ENCODE measurements at regions not wholly inside any gene's neighbourhood (a gene's known extent, or its start where the extent isn't known, plus 50 kb on each side); places are given as distances from the start of the nearest gene placed in this dataset.
A peak's percentile ranks its signal among the peaks of the same experiment; 100 is the strongest.

DNA sequence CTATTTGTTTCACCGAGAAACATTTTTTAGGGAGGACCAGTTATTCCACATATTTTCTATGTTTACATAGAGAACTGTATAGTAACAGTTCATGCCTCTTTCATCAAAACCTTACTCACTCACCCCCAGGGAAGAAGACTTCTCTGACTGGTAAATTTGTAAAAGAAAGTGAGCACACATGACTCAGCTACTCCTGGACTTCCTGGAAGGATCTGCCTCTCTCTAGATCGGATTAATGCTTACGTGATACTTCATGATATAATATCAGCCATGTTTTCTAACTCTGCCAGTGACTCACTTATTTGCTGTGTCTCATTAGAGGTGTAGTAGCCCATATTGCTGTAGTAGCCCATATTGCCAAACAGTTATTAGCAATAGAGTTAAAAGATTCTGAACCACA, 494.3 kb upstream of the ATXN7L3B start:
- no peaks in the 10 kb centered on the region for H3K4me1 ChIP-seq (ENCODE audit: control insufficient read depth, insufficient read depth, low read length)
- intact Hi-C loops (cut with DNase I), result no loop called here
- 74% methylated on average over 3 of the region's 3 CpGs for WGBS

DNA sequence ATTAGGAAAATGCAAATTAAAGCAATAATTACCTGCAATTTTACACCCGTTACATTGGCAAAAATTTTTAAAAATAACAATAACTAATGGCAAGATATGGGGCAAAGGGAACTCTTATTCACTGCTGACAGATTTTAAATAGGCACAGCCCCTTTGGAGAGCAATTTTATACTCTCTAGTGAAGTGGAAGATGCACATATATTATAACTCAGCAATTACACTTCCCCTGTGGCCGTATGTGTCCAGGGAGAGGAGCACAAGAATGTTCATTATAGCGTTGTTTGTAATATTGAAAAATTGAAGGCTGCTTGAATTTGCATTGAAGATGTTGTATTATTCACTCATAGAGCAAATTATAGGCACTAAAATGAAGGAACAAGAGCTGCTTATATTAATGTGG, 488.3 kb upstream of the ATXN7L3B start:
- Histone ChIP-seq H3K4me3 (ENCODE audit: low read length) (no peak overlapping the region), H3K4me1 (ENCODE audit: control insufficient read depth, insufficient read depth, low read length) (no peaks in the 10 kb centered on the region), H3K9me3 (ENCODE audit: control insufficient read depth, low read length) (no peaks in the 10 kb centered on the region), H3K27me3 (ENCODE audit: control insufficient read depth, insufficient read depth) (no peaks in the 10 kb centered on the region), H3K27ac (ENCODE audit: low read length) (no peak overlapping the region)
- no peak for ATAC-seq
- intact Hi-C loops (cut with DNase I), result no loop called here
- no peak for DNase-seq
- WGBS, result 76% methylated on average over 3 of the region's 3 CpGs

More for the DNA sequence above, 494.3 kb upstream of the ATXN7L3B start:
- DNase-seq, result no peak
- H3K27ac ChIP-seq (ENCODE audit: low read length), result no peak overlapping the region
- H3K4me3 ChIP-seq (ENCODE audit: low read length), result no peak overlapping the region
- no peaks in the 10 kb centered on the region for H3K27me3 ChIP-seq (ENCODE audit: control insufficient read depth, insufficient read depth)
- no peak for ATAC-seq
- no peaks in the 10 kb centered on the region for H3K9me3 ChIP-seq (ENCODE audit: control insufficient read depth, low read length)

DNA sequence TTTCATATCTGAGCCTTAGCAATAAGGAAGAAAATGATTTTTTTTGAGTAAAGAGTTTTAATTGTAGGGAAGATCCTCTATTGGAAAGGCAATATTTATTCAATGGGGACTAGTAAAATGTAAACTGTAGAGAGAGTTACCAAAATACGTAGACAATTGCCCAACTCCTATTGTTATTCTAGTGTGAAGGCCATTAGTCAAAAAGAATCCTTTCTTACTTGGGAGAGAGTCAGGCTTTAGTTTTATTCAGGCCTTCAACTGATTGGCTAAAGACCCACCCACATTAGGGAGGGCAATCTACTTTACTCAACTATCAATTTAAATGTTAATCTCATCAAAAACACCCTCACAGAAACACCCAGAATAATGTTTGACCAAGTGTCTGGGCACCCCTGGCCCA, 485.8 kb upstream of the ATXN7L3B start:
- no peaks in the 10 kb centered on the region for H3K27me3 ChIP-seq (ENCODE audit: control insufficient read depth, insufficient read depth)
- no peak overlapping the region for H3K4me3 ChIP-seq (ENCODE audit: low read length)
- WGBS, result 69% methylated on average over 1 of the region's 1 CpG
- intact Hi-C loops (cut with DNase I), result no loop called here
- ATAC-seq (no peak), DNase-seq (no peak)
- H3K27ac ChIP-seq (ENCODE audit: low read length), result no peak overlapping the region
- H3K4me1 ChIP-seq (ENCODE audit: control insufficient read depth, insufficient read depth, low read length), result no peaks in the 10 kb centered on the region
- no peaks in the 10 kb centered on the region for H3K9me3 ChIP-seq (ENCODE audit: control insufficient read depth, low read length)

DNA sequence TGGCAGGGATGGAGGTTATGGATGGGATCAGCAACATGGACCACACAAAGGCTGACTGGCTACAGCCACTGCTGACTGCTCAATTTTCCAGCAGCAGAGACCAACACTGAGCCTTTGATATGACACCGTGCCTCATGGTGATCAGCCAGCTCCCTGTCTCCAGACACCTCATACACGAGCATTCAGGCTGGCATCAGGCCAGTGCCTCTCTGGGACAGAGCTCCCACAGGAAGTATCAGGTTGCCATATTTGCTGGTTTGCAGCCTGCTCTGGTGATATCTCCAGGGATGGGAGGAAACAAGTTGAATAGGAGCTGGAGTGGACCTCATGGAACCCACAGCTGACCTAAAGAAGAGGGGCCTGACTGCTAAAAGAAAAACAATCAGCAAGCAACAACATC, 471.2 kb upstream of the ATXN7L3B start:
- Histone ChIP-seq H3K4me1 (ENCODE audit: control insufficient read depth, insufficient read depth, low read length) (no peaks in the 10 kb centered on the region), H3K27ac (ENCODE audit: low read length) (no peak overlapping the region), H3K27me3 (ENCODE audit: control insufficient read depth, insufficient read depth) (no peaks in the 10 kb centered on the region), H3K4me3 (ENCODE audit: low read length) (no peak overlapping the region), H3K9me3 (ENCODE audit: control insufficient read depth, low read length) (no peaks in the 10 kb centered on the region)
- DNase-seq (peak in 2 of 3 donors; percentile 8 to 33), ATAC-seq (no peak)
- intact Hi-C loops (cut with DNase I), result no loop called here
- 52% methylated on average over 2 of the region's 2 CpGs for WGBS

DNA sequence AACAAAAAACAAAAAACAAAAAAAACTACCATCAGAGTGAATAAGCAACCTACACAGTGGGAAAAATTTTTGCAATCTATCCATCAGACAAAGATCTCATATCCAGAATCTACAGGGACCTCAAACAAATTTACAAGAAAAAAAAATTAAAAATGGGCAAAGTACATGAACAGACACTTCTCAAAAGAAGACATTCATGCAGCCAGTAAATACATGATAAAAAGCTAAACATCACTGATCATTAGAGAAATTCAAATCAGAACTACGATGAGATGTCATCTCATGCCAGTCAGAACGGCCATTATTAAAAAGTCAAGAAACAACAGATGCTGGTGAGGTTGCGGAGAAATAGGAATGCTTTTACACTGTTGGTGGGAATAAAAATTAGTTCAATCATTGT, 466.5 kb upstream of the ATXN7L3B start:
- WGBS, result 92% methylated on average over 3 of the region's 3 CpGs
- no peak for DNase-seq
- ATAC-seq, result no peak
- Histone ChIP-seq H3K4me1 (ENCODE audit: control insufficient read depth, insufficient read depth, low read length) (no peaks in the 10 kb centered on the region), H3K9me3 (ENCODE audit: control insufficient read depth, low read length) (no peaks in the 10 kb centered on the region), H3K27me3 (ENCODE audit: control insufficient read depth, insufficient read depth) (no peaks in the 10 kb centered on the region), H3K27ac (ENCODE audit: low read length) (no peak overlapping the region), H3K4me3 (ENCODE audit: low read length) (no peak overlapping the region)
- intact Hi-C loops (cut with DNase I), result no loop called here

DNA sequence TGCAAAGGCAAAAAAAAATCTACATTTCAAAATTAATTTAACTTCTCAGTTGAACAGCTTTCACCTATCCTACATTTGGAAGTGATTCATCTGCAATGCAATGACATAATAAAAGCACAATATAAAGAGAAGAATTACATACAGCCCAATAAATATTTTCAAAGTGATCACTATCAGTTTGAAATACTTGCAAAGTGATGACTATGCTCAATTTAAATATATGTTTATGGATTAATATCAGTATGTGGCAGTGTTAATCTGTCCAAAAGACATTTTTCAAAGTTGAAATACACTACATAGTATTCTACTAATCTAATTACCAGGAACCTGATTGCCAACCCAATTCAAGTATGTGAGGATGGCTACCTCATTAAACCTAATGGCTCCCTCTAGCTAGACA, 460.7 kb upstream of the ATXN7L3B start:
- intact Hi-C loops (cut with DNase I), result no loop called here
- no peak overlapping the region for H3K27ac ChIP-seq (ENCODE audit: low read length)
- no peak for ATAC-seq

DNA sequence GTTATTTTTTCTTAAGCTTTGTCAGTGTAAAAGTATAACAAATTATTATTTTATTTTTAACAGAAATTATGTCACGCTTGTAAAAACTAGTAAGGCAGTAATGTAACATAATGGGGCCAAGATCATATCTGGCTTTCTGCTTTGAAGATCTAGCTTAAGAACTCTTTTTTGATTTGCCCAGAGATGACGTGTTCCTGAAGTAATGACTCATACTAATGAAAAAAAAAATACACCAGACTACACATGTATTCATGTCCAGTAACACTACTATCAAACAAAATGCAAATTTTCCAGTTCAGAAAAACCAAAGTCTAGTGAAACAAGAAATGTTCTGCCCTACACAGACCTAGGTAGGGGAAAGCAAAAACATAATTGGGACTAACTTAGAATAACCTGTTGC, 432.2 kb upstream of the ATXN7L3B start:
- DNase-seq, result no peak
- intact Hi-C loops (cut with DNase I), result no loop called here
- no peak for ATAC-seq
- H3K4me1 ChIP-seq (ENCODE audit: control insufficient read depth, insufficient read depth, low read length), result no peaks in the 10 kb centered on the region
- H3K9me3 ChIP-seq (ENCODE audit: control insufficient read depth, low read length), result no peaks in the 10 kb centered on the region
- H3K4me3 ChIP-seq (ENCODE audit: low read length), result no peak overlapping the region
- no peak overlapping the region for H3K27ac ChIP-seq (ENCODE audit: low read length)
- H3K27me3 ChIP-seq (ENCODE audit: control insufficient read depth, insufficient read depth), result no peaks in the 10 kb centered on the region
- WGBS, result 53% methylated on average over 2 of the region's 2 CpGs

More for the DNA sequence above, 460.7 kb upstream of the ATXN7L3B start:
- H3K27me3 ChIP-seq (ENCODE audit: control insufficient read depth, insufficient read depth), result no peaks in the 10 kb centered on the region
- no peak overlapping the region for H3K4me3 ChIP-seq (ENCODE audit: low read length)
- no peaks in the 10 kb centered on the region for H3K4me1 ChIP-seq (ENCODE audit: control insufficient read depth, insufficient read depth, low read length)
- DNase-seq, result no peak
- no peaks in the 10 kb centered on the region for H3K9me3 ChIP-seq (ENCODE audit: control insufficient read depth, low read length)

DNA sequence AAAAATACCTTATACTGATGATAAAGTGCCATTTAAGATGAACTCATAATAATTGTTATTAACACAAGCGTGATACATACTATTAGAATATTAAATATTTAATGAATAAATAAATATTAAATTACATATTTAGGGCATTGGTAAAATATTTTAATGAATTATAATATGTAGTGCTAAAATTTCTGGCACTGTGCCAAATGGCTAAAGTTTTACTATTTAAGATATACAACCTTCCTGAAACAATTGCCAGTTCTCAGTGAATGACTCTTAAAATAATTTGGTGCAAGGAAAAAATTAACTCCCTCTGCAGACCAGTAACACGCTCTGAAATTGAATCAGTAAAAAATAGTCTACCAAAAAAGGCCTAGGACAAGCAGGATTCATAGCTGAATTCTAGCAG, 428.9 kb upstream of the ATXN7L3B start:
- 90% methylated on average over 2 of the region's 2 CpGs for WGBS
- no peak overlapping the region for H3K27ac ChIP-seq (ENCODE audit: low read length)
- H3K9me3 ChIP-seq (ENCODE audit: control insufficient read depth, low read length), result no peaks in the 10 kb centered on the region
- H3K27me3 ChIP-seq (ENCODE audit: control insufficient read depth, insufficient read depth), result no peaks in the 10 kb centered on the region
- DNase-seq (no peak), ATAC-seq (no peak)
- H3K4me1 ChIP-seq (ENCODE audit: control insufficient read depth, insufficient read depth, low read length), result no peaks in the 10 kb centered on the region
- H3K4me3 ChIP-seq (ENCODE audit: low read length), result no peak overlapping the region
- intact Hi-C loops (cut with DNase I), result no loop called here

DNA sequence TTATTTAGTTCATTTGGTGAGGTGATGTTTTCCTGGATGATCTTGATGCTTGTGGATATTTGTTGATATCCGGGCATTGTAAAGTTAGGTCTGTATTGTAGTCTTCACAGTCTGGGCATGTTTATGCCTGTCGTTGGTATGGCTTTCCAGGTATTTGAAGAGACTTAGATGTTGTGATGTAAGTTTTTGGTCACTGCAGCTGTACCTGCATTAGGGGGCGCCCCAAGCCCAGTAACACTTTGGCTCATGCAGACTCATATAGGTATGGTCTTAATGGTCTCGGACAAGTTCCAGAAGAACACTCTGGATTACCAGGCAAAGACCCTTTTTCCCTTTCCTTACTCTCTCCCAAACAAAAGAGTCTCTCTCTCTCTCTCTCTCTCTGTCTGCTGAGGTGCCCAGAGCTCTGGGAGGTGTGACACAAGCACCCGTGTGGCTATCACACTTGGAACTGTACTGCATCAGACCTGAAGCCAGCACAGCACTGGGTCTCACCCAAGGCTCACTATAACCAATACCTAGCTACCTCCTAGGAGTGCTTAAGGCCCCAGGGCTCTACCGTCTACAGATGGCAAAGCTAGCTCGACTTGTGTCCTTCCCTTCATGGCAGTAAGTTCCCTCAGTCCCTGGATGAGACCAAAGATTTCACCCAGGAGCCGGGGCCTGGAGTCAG, 425.8 kb upstream of the ATXN7L3B start:
- Histone ChIP-seq H3K4me3 (ENCODE audit: low read length) (no peak overlapping the region), H3K9me3 (ENCODE audit: control insufficient read depth, low read length) (no peaks in the 10 kb centered on the region), H3K27me3 (ENCODE audit: control insufficient read depth, insufficient read depth) (no peaks in the 10 kb centered on the region), H3K4me1 (ENCODE audit: control insufficient read depth, insufficient read depth, low read length) (no peaks in the 10 kb centered on the region), H3K27ac (ENCODE audit: low read length) (no peak overlapping the region)
- intact Hi-C loops (cut with DNase I), result no loop called here
- ATAC-seq (no peak), DNase-seq (peak in 1 of 3 donors; percentile 51)
- WGBS, result 49% methylated on average over 8 of the region's 8 CpGs

DNA sequence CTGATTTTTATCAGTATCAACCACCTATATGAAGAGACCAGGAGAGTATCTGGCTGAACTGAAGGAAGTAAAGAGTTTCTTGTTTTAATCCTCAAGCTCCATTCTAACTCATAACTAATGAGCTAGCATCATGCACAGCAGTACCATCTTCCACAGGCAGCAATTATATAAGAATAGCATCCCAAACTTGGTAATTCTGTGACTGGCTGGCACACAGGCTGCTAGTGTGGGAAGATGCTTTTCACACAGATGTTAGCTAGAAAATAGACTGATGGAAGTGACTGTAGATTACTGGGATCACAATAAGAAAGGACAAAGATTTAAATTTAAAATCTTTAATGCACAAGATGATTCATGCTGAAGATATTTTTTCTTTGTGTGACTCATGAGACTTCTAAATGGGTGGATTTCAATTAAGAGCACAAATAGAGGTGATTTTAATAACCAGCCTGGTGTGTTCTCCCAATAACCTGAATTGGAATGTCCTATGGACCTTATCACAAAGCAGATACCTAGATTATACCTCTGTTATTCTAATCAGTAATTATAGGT, 417.7 kb upstream of the ATXN7L3B start:
- intact Hi-C loops (cut with DNase I), result no loop called here

DNA sequence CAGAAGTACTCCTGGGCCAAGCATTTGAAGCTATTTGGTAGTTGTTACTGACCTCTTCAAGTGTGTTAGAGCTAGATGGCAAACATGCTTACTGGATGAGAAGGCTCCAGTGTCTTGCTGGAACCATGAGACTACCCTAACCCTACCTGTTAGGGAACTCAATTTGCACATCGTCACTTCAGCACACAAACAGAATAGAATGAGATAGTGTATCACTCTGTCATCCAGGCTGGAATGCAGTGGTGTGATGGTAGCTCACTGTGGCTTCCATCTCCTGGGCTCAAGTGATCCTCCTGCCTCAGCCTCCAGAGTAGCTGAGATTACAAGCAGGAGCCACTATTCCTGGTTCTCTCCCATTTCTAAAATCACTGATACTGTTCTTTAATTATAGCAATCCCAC, 417.0 kb upstream of the ATXN7L3B start:
- no peak for DNase-seq
- ATAC-seq, result no peak
- 43% methylated on average over 1 of the region's 1 CpG for WGBS
- Histone ChIP-seq H3K9me3 (ENCODE audit: control insufficient read depth, low read length) (no peaks in the 10 kb centered on the region), H3K4me1 (ENCODE audit: control insufficient read depth, insufficient read depth, low read length) (no peaks in the 10 kb centered on the region), H3K27me3 (ENCODE audit: control insufficient read depth, insufficient read depth) (no peaks in the 10 kb centered on the region), H3K27ac (ENCODE audit: low read length) (no peak overlapping the region), H3K4me3 (ENCODE audit: low read length) (no peak overlapping the region)
- intact Hi-C loops (cut with DNase I), result no loop called here

More for the DNA sequence above, 417.7 kb upstream of the ATXN7L3B start:
- DNase-seq, result no peak
- Histone ChIP-seq H3K27ac (ENCODE audit: low read length) (no peak overlapping the region), H3K4me3 (ENCODE audit: low read length) (no peak overlapping the region), H3K4me1 (ENCODE audit: control insufficient read depth, insufficient read depth, low read length) (no peaks in the 10 kb centered on the region), H3K9me3 (ENCODE audit: control insufficient read depth, low read length) (no peaks in the 10 kb centered on the region), H3K27me3 (ENCODE audit: control insufficient read depth, insufficient read depth) (no peaks in the 10 kb centered on the region)
- ATAC-seq, result no peak

DNA sequence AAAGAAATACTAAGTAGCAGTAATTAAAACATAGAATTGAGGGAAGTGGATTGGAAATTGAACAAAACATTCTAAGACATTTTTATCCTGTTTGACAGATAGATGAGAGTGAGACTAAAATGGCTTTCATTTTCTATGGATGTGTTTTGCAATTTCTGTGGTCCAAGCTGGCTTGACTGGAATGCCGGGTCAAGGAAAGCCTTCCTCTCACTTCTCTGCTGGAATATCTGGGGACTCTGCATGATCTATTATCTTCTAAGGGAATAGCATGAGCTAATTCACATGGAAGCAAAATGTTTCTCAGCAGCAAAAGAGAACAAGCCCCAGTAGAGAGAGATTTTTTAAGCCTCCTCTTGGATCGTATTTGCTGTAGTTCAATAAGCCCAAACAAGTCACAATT, 407.9 kb upstream of the ATXN7L3B start:
- intact Hi-C loops (cut with DNase I), result no loop called here
- H3K4me1 ChIP-seq (ENCODE audit: control insufficient read depth, insufficient read depth, low read length), result no peaks in the 10 kb centered on the region

More for the DNA sequence above, 407.9 kb upstream of the ATXN7L3B start:
- Histone ChIP-seq H3K27me3 (ENCODE audit: control insufficient read depth, insufficient read depth) (no peaks in the 10 kb centered on the region), H3K9me3 (ENCODE audit: control insufficient read depth, low read length) (no peaks in the 10 kb centered on the region), H3K4me3 (ENCODE audit: low read length) (no peak overlapping the region), H3K27ac (ENCODE audit: low read length) (no peak overlapping the region)
- WGBS, result 64% methylated on average over 2 of the region's 2 CpGs
- ATAC-seq, result no peak
- DNase-seq, result no peak
